ENCODE measurements at regions not wholly inside any gene's neighbourhood (a gene's known extent, or its start where the extent isn't known, plus 50 kb on each side); places are given as distances from the start of the nearest gene placed in this dataset.

DNA sequence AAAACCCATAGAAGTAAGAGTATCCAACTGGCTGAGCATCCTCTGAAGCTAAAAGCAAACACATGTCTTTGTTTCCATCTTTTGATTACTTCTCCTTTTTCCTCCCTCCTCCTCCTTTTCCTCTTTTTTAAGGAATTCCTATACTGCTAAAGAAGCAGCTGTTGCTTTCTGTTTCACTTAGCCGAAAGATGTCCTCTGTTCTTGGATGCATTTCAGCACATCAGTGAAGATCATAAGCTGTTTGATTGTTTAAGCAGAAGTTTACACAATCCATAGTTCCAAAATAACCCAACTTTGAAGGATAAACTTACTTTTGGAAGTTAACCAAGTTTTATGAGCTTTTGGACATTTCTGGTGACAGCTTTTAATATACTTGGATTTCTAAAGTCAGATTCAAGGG is 55.1 kb upstream of the TNIP3 start:
- TF ChIP-seq EZH2 (IDR thresholded peaks at IDR 0.05; ENCODE audit: insufficient read depth, poor library complexity, severe bottlenecking) (no peak), EZH2phosphoT487 (IDR thresholded peaks at IDR 0.05; ENCODE audit: insufficient read depth, low read depth) (no peak)

All from GM23248 (cell line).